GM12801 (cell line): ENCODE measurements at regions not wholly inside any gene's neighbourhood (a gene's known extent, or its start where the extent isn't known, plus 50 kb on each side); places are given as distances from the start of the nearest gene placed in this dataset.

Source experiments
- TF ChIP-seq, protein P1 (sequence below): IDR thresholded peaks from one replicate; pipeline ENCODE4 v1.5.1; 2011; ENCODE audit warnings: control low read depth; ENCODE audit not compliant: insufficient read length; ENCODE audit errors: extremely low read depth

DNA sequence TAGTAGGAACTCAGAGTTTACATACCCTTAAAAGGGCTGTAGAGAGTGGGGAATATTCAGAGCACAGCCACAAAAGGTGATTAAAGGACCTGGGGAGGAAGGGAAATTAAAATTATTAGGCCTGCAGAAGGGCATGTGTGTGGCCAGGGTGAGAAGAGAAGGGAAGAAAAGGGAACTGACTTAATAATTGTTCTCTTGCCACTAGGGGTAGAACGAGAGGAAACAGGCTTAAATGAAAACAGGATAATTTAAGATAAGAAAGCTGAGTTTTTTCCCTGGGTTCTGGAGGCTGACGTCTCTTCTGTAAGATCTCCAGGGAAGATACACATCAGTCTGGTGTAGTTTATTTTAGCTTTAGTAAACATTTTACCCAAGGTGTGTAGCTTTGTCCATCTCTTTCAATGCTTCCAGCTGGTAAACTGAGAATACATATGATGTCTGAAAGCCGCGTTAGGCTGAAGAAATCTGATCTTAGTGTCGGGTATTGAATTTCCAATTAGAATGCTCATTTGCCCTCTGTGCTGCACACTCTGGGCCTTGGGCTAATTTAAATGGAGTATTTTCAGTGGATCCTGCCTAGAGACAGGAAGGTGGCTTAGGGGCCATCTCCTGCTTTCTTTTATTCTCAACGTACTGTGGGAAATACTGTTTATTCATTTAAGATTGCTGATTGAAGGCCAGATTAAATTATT, 416.8 kb downstream of the TMEM38B start:
- TF ChIP-seq, protein P1, sequence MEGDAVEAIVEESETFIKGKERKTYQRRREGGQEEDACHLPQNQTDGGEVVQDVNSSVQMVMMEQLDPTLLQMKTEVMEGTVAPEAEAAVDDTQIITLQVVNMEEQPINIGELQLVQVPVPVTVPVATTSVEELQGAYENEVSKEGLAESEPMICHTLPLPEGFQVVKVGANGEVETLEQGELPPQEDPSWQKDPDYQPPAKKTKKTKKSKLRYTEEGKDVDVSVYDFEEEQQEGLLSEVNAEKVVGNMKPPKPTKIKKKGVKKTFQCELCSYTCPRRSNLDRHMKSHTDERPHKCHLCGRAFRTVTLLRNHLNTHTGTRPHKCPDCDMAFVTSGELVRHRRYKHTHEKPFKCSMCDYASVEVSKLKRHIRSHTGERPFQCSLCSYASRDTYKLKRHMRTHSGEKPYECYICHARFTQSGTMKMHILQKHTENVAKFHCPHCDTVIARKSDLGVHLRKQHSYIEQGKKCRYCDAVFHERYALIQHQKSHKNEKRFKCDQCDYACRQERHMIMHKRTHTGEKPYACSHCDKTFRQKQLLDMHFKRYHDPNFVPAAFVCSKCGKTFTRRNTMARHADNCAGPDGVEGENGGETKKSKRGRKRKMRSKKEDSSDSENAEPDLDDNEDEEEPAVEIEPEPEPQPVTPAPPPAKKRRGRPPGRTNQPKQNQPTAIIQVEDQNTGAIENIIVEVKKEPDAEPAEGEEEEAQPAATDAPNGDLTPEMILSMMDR, result no peak

DNA sequence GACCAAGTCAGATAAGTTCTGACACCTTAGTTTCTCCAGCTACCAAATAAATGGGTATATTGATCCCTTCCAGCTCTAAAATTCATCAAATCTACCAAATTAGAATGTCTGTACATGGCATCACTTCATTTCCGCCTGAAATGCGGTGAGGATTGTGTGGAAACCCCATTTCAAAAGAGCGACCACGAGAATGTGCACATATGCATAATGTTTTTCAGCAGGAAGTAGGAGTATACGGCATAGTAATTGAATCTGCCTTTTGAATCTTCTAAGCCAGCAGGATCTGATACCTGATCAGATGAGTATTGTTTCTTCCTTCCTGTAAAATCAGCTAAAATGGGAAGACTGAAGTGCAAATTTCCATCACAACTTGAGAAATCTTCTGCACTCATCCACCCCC, 418.6 kb downstream of the TMEM38B start:
- TF ChIP-seq, protein P1, result no peak

DNA sequence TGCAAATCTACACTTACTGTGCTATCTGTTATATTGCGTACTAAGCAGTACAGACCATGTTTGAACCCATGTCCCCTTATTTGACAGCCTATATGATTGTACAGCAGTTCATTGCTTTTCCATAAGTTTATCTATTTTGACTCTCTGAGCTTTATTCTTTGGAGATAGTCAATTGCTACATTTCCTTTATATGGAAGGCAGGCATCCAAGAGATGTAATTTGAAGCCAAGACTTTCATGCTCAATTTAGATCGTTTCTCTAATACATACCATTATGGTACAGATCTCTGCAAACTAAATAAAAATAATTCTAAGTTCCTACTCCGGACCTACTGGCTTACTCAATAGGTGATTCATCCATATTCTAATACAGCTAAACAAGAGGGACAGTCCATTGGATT, 424.8 kb downstream of the TMEM38B start:
- TF ChIP-seq, protein P1, result no peak

DNA sequence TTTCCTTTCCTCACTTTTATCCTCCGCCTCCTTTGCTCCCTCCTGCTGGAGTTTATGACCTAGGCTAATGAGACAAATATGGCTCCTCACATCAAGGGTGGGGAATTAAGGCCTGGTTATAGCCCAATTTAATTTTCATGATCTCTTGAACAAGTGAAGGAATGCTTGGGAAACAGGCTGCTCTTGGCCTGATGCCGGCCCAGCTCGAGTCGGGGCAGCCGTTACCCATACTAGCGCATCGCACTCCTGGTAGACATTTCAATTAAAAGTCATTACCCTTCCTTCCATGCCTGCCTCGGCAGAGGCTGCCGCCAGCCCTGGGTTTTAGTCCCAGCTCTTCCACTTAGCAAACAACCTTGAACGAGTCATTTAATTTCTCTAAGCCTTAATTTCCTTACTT, 425.7 kb downstream of the TMEM38B start:
- TF ChIP-seq, protein P1, result no peak

DNA sequence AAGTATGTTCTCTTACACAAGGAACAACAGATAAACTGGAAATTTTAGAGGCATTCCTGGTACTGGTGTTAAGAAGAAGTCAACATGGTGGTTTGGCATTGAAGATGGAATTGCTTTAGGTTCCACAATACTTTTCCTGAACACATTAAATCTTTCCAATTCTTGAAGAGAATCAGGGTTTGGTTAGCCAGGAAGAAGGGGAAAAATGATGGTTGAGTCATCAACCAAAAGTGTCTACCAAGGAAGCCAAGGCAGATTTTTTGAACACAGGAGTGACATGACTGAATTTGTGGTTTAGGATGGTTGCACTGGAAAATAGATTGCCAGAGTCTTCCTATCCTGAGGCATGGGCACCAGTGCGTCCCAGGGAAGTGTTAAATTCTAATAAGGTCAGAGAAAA, 433.4 kb downstream of the TMEM38B start:
- TF ChIP-seq, protein P1, result no peak

DNA sequence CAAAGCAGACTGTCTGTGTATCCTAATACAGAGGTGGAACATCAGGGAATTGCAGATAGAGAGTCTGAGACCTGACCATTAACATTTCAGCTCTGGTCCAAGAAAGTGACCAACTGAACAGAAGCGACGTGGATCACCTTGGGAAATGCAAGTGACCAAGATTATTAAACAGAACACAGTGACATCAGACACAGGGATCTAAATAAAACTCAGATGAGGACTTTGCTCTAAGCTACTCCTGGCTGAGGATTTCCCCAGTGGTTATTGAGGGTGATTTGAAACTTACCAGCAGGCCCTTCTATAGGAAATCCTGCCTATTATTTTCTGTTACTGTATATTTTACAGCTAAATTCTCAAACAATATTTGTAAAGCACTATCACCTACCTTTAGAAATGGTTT, 436.0 kb downstream of the TMEM38B start:
- TF ChIP-seq, protein P1, result no peak

DNA sequence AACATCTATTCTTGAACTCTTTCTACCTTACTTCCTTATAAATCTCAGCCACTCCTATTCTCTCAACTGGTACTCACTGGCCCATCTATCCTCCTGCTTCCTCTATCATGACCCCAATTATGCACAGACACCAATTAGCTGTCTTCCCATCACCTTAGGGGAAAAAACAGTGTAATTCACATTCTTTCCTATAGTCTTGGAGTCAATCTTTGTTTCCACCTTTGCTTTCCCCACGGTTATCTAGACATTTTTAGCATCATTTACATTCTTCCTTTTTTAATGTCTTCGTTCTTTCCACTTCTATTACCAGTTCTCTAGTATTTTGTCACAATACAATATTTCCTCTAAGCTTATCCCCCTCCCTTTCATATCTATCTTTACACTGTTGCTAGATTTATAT, 449.4 kb downstream of the TMEM38B start:
- TF ChIP-seq, protein P1, result no peak
